Kidney capillary endothelial cell (primary cell): ENCODE measurements at regions not wholly inside any gene's neighbourhood (a gene's known extent, or its start where the extent isn't known, plus 50 kb on each side); places are given as distances from the start of the nearest gene placed in this dataset.

Experiments
- DNase-seq: peaks from one replicate; pipeline ENCODE4 v3.0.0-alpha.2; 2018; ENCODE audit warnings: low spot score

DNA sequence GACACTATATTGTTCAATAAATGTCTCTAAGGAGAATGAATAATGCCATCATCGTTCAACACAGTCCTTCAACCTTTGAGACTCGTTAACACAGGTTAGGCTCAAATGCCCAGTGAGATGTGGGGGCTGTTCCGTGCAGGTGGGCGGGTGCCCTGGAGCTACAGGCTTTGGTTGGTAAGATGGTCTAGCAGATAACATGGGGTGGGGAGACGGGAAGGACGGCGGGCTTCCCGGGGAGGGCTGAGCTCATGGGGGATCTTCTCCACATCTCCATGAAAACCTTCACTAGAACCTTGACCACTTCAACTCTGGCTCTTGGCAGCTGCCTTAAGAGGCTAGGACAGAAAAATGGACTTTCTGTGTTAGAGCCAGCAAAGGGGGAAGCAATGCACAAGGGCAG is 134.1 kb upstream of the TCERG1L start:
- DNase-seq, result no peak

DNA sequence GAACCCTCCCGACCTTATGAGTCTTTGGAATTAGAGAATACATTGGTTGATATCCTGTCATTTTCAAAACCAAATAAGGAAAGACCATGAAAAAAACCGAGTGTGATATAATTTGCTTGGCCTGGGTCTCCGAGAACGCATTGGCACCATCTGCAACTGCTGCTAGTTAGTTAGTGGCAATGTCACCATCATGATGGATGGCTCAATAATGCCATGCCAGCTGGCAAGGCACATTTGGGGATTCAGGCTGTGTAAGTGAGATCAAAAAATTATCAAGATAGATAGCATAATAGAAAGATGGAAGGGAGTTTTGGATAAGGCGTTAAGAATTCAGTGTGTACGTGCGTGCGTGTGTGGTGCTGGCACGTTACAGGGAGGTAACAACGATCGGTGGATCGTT is 134.7 kb upstream of the TCERG1L start:
- DNase-seq, result no peak

DNA sequence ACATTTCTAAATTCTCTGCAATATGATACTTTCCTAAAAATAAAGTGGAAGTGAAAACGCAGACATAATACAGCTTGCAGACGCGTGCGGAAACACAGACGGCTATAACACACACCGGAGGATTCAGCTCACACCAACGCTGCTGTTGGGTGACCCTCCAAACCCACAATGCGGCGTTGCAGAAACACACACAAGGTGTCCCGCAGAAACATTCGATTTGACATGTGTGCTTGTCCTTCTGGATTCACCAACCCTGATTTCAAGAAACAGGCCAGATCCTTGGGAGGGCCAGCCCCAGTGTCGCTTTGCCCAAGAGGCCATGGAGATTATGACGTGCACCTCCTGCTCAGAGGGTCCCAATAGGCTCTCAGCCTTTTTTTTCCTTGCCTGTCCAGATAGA is 136.7 kb upstream of the TCERG1L start:
- DNase-seq, result no peak

DNA sequence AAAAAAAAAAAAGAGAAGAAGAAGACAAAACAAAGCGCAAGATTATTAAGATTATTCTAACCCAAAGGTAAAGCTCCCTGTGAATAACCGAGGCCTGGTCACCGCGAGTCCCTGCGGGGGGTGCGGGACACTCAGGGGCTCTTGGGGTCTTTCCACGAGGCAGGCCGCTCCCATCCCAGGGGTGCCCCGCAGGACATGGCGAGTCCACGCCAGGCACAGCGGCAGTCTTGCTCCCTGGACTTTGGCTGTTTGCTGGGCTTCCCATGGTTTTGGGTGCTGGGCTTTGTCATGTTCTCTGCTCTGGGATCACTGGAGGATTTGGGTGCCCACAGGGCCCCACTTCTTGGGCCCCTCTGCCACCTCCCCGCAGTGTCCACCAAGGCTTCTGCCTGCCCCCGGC is 137.4 kb upstream of the TCERG1L start:
- DNase-seq, result no peak

DNA sequence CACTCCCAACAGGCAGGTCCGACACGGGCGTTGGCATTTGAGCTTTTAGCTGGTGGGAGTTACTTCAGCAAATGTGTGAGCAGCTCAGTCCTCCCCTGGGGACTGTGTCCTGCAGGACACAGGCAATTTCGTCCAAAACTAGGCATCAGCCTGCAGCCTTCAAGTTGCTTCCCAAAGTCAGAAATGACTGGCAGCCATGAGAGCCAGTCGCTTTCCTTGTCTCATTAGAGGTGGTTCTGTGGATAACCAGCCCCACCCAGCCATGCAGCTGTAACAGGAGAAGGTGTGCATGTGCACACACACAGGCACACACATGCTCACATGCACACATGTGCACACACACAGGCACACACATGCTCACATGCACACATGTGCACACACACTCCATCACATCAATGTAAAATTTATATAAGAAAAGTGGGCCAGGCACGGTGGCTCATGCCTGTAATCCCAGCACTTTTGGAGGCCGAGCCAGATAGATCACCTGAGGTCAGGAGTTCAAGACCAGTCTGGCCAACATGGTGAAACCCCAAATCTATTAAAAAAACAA is 138.8 kb upstream of the TCERG1L start:
- no peak for DNase-seq

DNA sequence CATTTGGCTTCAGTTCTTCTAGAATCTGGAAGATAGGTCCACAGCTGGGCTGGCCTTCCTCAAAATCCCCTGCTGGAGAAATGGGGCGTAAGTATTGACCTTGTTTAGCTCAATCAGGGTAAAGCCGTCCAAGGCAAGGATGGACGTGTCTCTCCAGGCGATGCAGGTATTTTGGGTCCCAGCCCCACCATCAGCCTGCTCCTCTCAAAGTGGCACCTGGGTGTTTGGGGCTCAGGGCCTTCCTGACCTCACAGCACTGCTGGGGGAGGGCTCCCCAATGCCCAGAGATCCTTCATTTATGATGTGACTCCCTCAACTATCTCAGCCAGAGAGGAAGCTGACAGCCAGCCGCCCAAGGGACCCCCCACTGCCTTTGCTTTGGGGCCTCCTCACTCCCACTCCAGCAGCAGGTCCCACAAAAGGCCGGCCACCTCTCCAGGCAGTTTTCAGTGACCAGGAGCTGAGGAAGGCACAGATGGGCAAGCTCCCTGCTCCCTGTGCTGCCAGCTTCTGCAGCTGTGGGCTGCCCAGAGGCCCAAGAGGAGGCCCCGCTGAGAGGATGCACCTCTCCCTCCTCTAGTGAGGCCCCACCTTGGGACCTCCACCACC is 140.0 kb upstream of the TCERG1L start:
- no peak for DNase-seq

DNA sequence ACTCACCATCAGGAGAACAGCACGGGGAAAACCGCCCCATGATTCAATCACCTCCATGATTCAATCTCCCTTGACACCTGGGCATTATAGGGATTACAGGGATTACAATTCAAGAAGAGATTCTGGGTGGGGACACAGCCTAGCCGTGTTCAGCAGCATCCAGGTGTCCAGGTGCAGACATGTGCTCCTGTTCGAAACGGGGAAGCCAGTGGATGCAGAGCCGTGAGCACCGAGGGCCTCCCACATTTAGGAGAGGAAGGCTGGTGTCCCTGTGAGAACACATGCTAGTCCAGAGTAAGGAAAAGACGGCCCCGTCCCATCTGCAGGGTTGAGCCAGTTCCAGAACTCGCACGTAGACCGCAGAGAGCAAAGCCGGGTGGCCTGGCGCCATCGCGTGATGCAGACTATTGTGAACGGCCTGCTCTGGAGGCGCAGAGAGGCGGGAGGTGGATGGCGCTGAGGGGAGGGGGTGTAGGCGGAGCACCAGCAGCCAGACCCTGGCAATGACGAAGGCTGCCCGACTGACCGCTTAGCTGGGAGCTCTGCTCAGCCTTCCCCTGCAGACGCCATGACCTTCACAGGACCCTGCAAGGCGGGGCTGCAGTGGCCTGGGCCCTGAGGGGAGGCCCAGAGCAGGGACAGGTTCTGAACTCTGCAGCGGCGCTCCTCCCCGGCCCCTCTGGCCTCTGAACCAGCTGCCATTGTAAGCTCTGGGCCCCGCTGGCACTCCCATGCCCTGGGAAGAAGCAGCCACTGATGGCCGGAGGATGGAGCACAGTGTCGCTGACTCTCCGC is 141.6 kb upstream of the TCERG1L start:
- no peak for DNase-seq

DNA sequence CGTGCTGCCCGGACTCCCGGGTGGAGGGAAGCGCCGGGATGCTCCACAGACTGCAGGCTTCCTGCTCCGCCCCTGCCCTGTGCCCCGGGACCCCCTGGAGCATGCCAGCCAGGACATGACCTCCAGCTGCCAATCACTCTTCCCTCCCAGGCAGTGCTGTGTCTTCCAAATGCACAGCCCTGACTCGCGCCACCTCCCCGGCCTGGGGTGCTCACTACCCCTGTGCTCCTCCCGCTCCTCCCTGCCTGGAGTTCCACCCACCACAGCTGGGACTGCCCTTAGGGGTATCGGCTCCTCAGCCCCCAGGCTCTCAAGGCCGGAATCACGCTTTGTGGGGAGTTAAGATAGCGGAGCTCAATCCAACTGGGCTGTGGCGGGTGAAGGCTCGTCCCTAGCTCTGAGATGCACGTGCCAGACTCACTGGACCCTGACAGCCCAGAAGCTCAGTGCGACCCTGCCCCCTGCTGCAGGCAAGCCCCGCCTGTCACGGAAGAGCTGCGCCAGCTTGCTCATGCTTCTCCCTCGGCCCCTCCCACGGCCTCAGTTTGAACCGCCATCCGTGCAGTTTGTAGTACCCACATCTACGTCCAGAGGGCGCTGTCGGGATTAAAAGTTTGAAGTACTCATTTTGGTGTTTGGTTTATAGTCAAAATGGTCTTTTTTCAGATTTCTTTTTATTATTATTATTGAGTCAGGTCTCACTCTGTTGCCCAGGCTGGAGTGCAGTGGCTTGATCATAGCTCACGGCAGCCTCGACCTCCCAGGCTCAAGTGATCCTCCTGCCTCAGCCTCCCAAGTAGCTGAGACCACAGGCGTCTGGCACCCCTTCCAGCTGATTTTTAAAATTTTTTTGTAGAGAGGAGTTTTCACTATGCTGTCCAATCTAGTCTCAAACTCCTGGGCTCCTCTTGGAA is 142.5 kb upstream of the TCERG1L start:
- DNase-seq, result peak; percentile 44

DNA sequence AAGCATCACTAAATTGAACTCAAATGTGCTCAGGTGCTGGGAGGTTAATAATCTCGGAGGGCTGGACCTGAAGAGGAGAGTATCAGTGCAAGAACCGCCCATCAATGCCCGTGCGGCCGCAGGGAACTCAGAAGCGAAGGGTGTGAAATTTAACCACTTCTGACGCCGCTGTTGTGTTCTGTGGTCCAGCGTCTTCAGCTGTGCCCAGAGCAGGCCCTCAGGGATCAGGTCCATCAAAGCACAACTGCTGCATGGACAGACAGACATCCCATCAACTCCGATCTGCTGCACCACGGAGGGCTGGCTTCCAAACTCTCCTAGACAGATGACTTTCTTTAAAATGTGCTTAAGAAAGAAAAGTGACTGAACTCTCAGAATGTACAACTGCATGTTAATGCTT is 144.9 kb upstream of the TCERG1L start:
- no peak for DNase-seq

DNA sequence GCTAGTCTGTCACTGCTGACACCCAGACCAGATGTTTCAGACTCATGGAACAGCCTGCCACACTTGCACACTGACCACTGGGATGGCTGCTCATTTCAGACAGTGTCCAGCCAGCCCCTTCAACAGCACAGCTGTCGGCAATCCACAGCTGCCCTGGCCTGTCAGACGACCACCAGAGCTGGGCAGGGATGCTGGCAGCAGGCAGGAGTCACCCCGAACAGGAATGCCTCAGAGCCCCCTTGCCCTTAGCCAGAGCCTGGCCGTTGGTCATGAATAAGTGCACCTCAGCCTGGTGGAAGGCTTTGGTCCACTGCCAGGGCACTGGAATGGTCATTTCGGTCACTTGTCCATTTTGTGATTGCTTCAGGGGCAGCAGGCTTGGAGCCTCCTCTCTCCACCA is 149.6 kb upstream of the TCERG1L start:
- DNase-seq, result no peak

DNA sequence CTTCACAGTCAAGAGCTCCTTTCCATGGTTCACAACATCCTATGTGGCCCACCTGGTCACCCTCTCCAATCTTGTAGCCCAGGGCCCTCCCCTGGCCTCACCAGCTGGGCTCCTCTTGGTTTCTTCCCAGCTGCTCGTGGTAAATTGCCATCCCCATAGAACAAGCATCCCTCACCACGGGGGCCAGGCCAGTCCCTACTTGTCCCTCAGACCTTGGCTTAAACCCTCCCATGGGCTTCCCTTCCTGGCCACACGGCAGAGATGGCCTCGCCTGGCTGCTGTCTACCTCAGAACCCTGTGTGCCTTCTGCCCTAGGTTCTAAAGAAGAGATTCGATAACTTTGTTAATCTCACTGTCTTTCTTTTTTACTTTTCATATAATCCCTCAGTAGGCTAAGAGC is 153.3 kb upstream of the TCERG1L start:
- DNase-seq, result no peak

DNA sequence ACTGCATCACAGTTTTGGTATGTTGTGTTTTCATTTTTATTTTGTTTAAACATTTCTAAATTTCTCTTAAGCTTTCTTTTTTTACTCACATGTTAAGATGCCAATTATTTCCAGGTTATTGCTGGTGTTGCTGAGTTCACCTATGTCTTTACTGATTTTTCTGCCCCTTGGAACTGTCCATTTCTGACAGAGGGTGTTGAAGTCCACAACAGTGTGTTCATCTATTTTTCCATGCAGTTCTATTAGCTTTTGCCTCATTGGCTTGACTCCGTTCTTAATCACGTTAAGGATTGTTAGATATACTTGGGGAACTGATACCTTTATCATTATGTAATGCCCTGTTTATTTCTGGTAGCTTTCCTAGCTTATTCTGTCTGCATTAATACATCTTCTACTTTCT is 158.0 kb upstream of the TCERG1L start:
- no peak for DNase-seq

DNA sequence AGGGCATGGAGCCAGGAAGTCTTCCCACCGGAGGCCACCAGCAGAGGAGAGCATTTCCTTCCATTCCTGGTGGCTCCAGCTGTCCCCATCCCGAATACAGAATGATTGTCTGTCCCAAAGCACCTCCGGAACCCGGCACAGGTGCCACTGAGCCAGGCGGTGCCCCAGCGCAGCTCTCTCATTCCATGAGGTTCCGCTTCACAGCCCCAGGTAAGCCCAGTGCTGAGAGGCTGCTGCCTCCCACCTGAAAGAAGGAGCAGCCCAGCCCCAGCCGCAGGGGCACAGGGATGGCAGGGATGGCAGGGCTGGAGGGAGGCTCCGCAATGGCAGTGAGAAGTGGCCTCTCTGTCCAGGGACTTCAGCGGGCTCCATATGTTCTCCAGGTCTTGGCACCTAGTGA is 162.1 kb upstream of the TCERG1L start:
- DNase-seq, result no peak

DNA sequence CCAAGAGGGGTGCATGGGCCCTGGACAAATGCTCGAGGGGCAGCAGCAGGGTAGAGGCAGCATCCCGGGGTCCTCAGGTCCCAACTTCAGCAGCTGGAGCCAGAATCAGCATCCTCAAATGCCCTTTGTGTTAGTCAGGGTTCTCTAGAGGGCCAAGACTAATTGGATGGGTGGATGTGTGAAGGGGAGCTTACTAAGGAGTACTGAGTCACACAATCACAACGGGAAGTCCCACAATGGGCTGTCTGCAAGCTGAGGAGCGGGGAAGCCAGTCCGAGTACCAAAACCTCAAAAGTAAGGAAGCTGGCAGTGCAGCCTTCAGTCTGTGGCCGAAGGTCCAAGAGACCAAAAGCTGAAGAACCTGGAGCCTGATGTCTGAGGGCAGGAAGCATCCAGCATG is 162.9 kb upstream of the TCERG1L start:
- no peak for DNase-seq

DNA sequence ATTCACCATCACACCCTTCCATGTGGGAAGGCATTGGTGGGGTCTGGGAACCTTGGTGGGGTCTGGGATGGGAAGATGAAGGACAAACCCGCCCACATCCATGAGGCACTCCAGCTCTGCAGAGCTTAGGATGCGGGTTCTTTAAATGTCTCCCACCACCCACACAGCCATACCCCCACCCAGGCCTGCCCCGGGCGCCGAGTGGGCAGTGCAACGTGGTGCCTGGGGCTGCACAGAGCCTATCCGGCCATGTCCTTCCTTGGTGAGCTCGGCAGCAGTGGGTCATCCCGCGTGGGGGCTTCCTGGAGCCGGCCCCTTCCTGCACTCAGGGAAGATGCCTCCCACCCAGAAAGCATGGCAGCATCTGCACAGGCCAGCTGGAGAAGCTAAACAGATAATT is 163.5 kb upstream of the TCERG1L start:
- no peak for DNase-seq

DNA sequence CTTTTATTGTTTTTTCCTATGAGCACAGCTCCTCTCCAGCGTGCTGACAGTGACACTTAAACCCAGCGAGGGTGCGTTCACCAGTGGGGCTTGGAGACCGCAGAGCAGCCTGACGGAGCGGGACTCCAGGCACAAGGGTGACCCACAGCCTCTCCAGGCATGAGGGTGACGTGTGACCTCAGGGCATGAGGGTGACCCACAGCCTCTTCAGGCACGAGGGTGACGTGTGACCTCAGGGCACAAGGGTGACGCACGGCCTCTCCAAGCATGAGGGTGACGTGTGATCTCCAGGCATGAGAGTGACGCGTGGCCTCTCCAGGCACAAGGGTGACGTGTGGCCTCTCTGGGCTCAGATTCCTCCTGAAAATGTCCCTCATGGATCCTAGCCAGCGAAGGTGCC is 164.3 kb upstream of the TCERG1L start:
- no peak for DNase-seq

DNA sequence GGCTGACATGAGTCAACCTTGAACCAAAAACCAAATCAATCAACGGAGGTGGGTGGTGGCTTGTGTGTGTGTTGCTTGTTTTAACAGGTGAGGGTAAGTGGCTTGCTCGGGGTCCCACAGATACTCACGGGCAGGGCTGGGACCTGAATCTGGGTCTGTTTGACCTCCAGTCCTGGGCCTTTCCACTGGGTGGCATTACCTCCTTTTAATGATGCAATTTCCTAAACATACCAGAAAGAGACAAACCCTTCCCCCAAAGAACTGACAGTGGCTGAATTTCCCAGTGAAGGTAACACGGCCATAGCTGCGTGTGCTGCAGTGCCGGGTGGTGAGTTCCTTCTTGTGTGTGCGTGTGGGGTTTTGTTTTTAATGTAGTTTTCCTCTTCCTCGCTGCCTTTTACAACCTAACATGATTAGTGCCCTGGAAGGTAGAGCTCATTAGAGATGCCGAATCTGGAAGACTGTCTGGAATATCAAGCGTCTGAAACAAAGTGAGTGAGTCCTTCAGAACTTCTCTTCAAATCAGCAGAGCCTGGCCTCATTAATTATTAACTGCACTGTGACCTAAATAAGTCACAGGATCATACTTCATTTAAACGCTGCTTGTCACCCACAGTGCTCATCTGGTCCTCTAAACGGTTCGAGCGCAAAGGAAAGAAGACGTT is 166.1 kb upstream of the TCERG1L start:
- DNase-seq, result no peak

DNA sequence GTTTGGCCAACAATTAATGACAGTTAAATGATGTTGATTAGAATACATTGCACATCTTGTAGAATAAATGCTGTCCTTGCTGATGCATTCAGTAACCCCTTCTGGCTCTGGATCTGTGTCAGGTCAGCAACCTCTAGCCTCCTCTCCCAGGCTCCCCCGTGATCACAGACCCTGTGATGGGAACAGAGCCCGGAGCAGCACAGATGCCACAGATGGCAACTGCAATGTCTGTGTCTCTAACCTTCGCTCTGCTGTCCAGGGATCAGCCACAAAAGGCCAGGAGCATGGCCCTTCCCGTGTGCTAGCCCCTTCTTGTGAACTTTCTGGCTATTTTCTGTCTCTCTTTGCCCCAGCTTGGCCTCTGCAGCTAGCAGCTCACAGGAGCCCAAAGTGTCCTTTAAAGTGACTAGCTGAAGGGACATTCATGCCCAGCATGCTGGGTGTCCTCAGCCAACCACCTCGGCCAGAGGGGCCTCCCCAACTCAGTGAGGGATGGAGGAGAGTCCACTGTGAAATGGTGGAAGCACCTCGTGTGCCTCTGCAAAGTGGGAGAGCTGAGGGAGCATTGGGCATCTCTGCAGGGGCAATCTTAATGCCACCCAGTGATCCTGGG is 167.0 kb upstream of the TCERG1L start:
- DNase-seq, result no peak

DNA sequence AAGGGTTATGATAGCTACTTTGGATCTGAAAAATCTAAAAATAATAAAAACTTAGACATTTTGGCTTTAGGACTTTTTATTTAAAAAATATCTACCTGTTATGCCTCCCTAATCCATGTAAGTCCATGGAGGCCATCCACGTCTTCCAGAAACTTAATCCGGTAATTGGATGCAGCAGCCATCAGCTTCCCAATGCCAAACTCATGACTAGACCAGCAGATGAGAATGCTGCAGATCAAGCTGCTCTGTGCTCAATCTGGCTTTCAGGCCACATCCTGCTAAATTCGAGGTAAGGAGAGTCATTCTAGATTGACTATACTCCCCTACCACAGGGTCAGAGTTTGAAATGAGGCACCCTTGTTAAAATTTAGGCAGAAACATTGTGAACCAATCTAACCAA is 168.5 kb upstream of the TCERG1L start:
- no peak for DNase-seq

DNA sequence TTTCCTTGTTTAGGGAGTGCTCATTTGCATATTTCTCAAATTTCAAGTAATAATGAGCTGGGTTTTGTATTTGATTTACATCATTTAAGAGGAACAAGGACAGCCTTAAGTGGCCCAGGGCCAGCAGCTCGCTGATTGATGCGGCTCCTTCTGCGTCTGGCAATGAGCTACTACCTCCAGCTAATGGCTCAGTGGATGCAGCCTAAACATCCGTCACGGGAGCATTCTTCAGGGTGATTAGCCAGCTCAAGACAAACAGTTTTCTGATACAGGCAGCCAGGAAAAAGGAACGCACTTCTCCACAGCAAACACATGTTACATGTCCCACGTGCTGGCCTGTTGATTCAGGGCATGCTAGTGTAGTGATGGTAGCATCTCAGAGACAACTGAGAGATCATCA is 169.3 kb upstream of the TCERG1L start:
- DNase-seq, result no peak

DNA sequence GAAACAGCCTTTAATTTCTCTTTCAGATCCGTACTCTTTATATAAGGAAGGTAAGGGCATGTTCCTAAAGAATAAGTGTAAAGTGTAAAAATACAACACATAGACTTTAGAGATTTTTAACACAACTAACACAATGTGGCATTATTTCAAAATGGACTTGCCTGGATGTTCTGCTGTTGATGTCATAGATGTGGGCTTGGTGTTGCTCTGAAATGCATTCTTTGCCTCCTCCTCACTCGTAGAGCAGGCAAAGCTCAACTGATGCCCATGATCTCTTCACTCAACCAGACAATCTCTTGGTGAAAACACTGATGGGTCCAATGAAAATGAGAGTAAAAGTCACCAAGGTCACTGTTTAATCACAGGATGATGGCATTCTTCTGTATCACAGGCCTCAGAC is 174.2 kb upstream of the TCERG1L start:
- DNase-seq, result no peak

DNA sequence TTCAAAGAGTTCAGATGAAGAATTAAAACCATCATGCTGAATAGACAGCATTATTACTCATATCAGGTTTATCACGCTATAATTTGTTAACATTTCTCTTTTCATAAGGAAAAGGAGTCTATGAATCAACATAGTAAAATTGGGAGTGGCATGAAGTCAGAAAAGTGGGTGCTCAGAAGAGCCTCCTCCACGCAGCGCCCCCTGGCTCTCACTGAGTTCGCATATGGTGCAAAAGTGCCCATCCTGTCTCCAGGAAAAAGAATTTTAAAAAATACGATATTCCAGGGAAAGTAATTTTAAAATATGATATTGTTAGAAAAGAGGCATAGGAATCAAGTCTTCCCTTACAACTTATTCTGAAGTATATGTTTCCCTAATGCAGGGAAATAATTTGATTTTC is 176.3 kb upstream of the TCERG1L start:
- no peak for DNase-seq
